ENCODE measurements at regions not wholly inside any gene's neighbourhood (a gene's known extent, or its start where the extent isn't known, plus 50 kb on each side); places are given as distances from the start of the nearest gene placed in this dataset.

GRCh38 chr22:27666272-27666997, 135.1 kb downstream of the MN1 start:
- TF ChIP-seq CTCF (conservative IDR thresholded peaks at IDR 0.05; ENCODE audit: low read depth, low read length): no peak
- TF ChIP-seq EZH2 (IDR thresholded peaks at IDR 0.05; ENCODE audit: borderline replicate concordance, low read depth, low read length, poor library complexity, severe bottlenecking): no peak

Data from A673 (cell line).